GM21360 (cell line): ENCODE measurements at regions not wholly inside any gene's neighbourhood (a gene's known extent, or its start where the extent isn't known, plus 50 kb on each side); places are given as distances from the start of the nearest gene placed in this dataset.
"Not testable (repeated sequence)": the region's sequence is repeated elsewhere in the genome, so short reads cannot be mapped to it uniquely, and the experiment has no call there.

Experiments
- ATAC-seq: cut with Tn5 transposase; IDR thresholded peaks from one replicate; pipeline ENCODE4 v1.9.1; 2021; ENCODE audit warnings: mild to moderate bottlenecking, moderate library complexity; ENCODE audit not compliant: unreplicated experiment

GRCh38 chr11:110850846-110851245, 138.6 kb upstream of the ARHGAP20 start:
- no peak for ATAC-seq

- not testable (repeated sequence) for ATAC-seq
These were observed 130.8 kb upstream of the ARHGAP20 start for GRCh38 chr11:110843053-110843452.

GRCh38 chr11:110838808-110839207, 126.6 kb upstream of the ARHGAP20 start:
- ATAC-seq = no peak

- no peak for ATAC-seq
These were observed 125.4 kb upstream of the ARHGAP20 start for GRCh38 chr11:110837603-110838002.

GRCh38 chr11:110835106-110835505, 122.9 kb upstream of the ARHGAP20 start:
- no peak for ATAC-seq

GRCh38 chr11:110833033-110833484, 120.8 kb upstream of the ARHGAP20 start:
- no peak for ATAC-seq

GRCh38 chr11:110832539-110832938, 120.3 kb upstream of the ARHGAP20 start:
- no peak for ATAC-seq

- no peak for ATAC-seq
These were observed 119.8 kb upstream of the ARHGAP20 start for GRCh38 chr11:110832080-110832479.

- no peak for ATAC-seq
These were observed 118.5 kb upstream of the ARHGAP20 start for GRCh38 chr11:110830747-110831146.

- no peak for ATAC-seq
These were observed 118.1 kb upstream of the ARHGAP20 start for GRCh38 chr11:110830344-110830743.

GRCh38 chr11:110829873-110830272, 117.6 kb upstream of the ARHGAP20 start:
- no peak for ATAC-seq

- no peak for ATAC-seq
These were observed 115.8 kb upstream of the ARHGAP20 start for GRCh38 chr11:110828086-110828485.

GRCh38 chr11:110827276-110827675, 115.0 kb upstream of the ARHGAP20 start:
- ATAC-seq = no peak

- ATAC-seq = no peak
These were observed 112.8 kb upstream of the ARHGAP20 start for GRCh38 chr11:110824912-110825620.

GRCh38 chr11:110818032-110818687, 105.9 kb upstream of the ARHGAP20 start:
- ATAC-seq = no peak

- ATAC-seq = no peak
These were observed 100.0 kb upstream of the ARHGAP20 start for GRCh38 chr11:110812086-110812733.

GRCh38 chr11:110809417-110810199, 97.4 kb upstream of the ARHGAP20 start:
- no peak for ATAC-seq

- ATAC-seq = no peak
These were observed 96.0 kb upstream of the ARHGAP20 start for GRCh38 chr11:110808248-110808647.

GRCh38 chr11:110807801-110808200, 95.6 kb upstream of the ARHGAP20 start:
- no peak for ATAC-seq

GRCh38 chr11:110805756-110806155, 93.5 kb upstream of the ARHGAP20 start:
- no peak for ATAC-seq

GRCh38 chr11:110802162-110802561, 89.9 kb upstream of the ARHGAP20 start:
- ATAC-seq = no peak
